ENCODE measurements at regions not wholly inside any gene's neighbourhood (a gene's known extent, or its start where the extent isn't known, plus 50 kb on each side); places are given as distances from the start of the nearest gene placed in this dataset.

DNA sequence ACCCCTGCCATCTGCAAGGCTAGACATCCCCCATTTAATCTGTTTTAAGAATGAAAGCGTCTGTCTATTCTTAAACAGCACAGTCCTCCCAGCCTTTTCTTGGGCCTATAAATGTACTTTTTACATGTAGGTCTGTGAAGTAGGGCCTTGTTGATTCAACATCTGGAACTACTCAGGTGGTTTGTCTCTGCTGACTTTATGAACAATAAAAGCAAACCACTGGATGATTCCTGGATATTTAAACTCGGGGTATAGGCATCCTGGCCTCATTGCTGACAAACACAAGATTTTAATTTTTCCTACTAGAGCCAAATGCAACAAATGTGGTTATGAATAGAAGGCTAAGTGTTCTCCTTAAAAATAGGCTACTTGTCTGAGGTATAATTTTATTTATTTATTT, 198.3 kb downstream of the WDR11 start:
- no peak for TF ChIP-seq CTCF (IDR thresholded peaks at IDR 0.05)
- no peak for TF ChIP-seq POLR2A (IDR thresholded peaks at IDR 0.05)

Data from thyroid gland (tissue), 4 donors.